Kidney (tissue), 13 donors: ENCODE measurements at regions not wholly inside any gene's neighbourhood (a gene's known extent, or its start where the extent isn't known, plus 50 kb on each side); places are given as distances from the start of the nearest gene placed in this dataset.
A peak's percentile ranks its signal among the peaks of the same experiment; 100 is the strongest.

Experiments used
- DNase-seq, 5 donors: peaks; one replicate each; pipeline ENCODE4 v3.0.0-alpha.2; 2013 to 2020
- FAIRE-seq: peaks from 2 replicates; lab custom pipeline; 2012; peaks lifted over from hg19 to GRCh38; lab: Jason Lieb, UNC
- H3K27ac ChIP-seq, 2 donors: one replicate each; pipeline ENCODE4 v1.7.0; 2013; ENCODE audit warnings: low read depth in 2 of 2, low read length in 2 of 2, inconsistent platforms in 1 of 2
- H3K27me3 ChIP-seq: one replicate; pipeline ENCODE4 v1.7.1; 2013; ENCODE audit warnings: low read length, inconsistent platforms; ENCODE audit not compliant: control insufficient read depth, insufficient read depth
- H3K36me3 ChIP-seq, 3 donors: one replicate each; pipeline versions ENCODE4 v1.7.0 to v1.7.1; 2013; ENCODE audit warnings: low read length in 3 of 3, control low read depth in 1 of 3, inconsistent platforms in 1 of 3; ENCODE audit not compliant: insufficient read depth in 3 of 3, control insufficient read depth in 2 of 3
- H3K4me1 ChIP-seq, 3 donors: one replicate each; pipeline versions ENCODE4 v1.7.0 to v1.7.1; 2013; ENCODE audit warnings: low read length in 3 of 3, inconsistent platforms in 1 of 3, low read depth in 1 of 3; ENCODE audit not compliant: control insufficient read depth in 2 of 3, insufficient read depth in 2 of 3
- H3K4me3 ChIP-seq, 3 donors: one replicate each; pipeline versions ENCODE4 v1.7.0 to v1.8.1; 2013; ENCODE audit warnings: low read length in 3 of 3, control low read depth in 1 of 3, inconsistent platforms in 1 of 3
- H3K9ac ChIP-seq, 3 donors: one replicate each; pipeline versions ENCODE4 v1.7.0 to v1.7.1; 2013; ENCODE audit warnings: low read length in 3 of 3, control low read depth in 1 of 3, inconsistent platforms in 1 of 3
- H3K9me3 ChIP-seq, 3 donors: one replicate each; pipeline versions ENCODE4 v1.7.0 to v1.7.1; 2013; ENCODE audit warnings: low read length in 3 of 3, control low read depth in 1 of 3, inconsistent platforms in 1 of 3; ENCODE audit not compliant: control insufficient read depth in 2 of 3, insufficient read depth in 1 of 3
- intact Hi-C: fragments of 100-400 bp; cut with DNase I; formaldehyde crosslinking; loops from one replicate; pipeline ENCODE4 v1.11.1; 2022
- TF ChIP-seq, protein P1 (sequence below): IDR thresholded peaks from 3 replicates; pipeline ENCODE4 v1.5.1; 2012; ENCODE audit warnings: mild to moderate bottlenecking, moderate library complexity, borderline replicate concordance; ENCODE audit not compliant: insufficient read depth; ENCODE audit errors: extremely low read depth
- donor health status: control.
- donor health status: control.
- donor health status: control.
- donor health status: control.
- donor health status: control.
- donor health status: DM: yes; HTN: yes; CAD: no.
- donor health status: Normal renal cell carcinoma (clear cell type).

DNA sequence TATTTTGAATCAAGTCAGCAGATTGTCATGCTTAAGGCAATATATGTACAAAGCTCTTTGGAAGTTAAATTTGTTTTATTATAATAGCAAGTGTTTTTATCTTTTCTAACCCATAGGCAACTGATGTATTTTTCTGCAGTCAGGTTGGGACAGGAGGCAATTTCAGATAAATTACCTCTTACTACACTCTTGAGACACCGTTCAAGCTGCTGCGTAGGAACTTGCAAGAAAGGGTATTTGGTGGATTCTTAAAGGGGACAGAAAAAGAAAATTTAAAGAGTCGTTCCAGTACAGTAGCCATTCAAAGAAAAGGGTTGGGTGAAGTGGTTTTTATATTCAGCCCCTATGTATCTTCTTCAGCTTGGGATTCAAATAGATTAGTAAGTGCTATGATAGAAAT is 112.4 kb upstream of the APC start:
- no peaks in the 10 kb centered on the region for H3K36me3 ChIP-seq
- no peak overlapping the region for H3K4me3 ChIP-seq
- no peak overlapping the region for H3K27ac ChIP-seq
- FAIRE-seq (no peak), DNase-seq (no peak)
- H3K4me1 ChIP-seq = peaks cover 0 to 2% (median 0%) of the 10 kb centered on the region in 3 donors
- no peaks in the 10 kb centered on the region for H3K27me3 ChIP-seq
- H3K9ac ChIP-seq = no peak overlapping the region
- no peaks in the 10 kb centered on the region for H3K9me3 ChIP-seq
- TF ChIP-seq, protein P1, sequence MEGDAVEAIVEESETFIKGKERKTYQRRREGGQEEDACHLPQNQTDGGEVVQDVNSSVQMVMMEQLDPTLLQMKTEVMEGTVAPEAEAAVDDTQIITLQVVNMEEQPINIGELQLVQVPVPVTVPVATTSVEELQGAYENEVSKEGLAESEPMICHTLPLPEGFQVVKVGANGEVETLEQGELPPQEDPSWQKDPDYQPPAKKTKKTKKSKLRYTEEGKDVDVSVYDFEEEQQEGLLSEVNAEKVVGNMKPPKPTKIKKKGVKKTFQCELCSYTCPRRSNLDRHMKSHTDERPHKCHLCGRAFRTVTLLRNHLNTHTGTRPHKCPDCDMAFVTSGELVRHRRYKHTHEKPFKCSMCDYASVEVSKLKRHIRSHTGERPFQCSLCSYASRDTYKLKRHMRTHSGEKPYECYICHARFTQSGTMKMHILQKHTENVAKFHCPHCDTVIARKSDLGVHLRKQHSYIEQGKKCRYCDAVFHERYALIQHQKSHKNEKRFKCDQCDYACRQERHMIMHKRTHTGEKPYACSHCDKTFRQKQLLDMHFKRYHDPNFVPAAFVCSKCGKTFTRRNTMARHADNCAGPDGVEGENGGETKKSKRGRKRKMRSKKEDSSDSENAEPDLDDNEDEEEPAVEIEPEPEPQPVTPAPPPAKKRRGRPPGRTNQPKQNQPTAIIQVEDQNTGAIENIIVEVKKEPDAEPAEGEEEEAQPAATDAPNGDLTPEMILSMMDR = no peak
- intact Hi-C loops = no loop called here

DNA sequence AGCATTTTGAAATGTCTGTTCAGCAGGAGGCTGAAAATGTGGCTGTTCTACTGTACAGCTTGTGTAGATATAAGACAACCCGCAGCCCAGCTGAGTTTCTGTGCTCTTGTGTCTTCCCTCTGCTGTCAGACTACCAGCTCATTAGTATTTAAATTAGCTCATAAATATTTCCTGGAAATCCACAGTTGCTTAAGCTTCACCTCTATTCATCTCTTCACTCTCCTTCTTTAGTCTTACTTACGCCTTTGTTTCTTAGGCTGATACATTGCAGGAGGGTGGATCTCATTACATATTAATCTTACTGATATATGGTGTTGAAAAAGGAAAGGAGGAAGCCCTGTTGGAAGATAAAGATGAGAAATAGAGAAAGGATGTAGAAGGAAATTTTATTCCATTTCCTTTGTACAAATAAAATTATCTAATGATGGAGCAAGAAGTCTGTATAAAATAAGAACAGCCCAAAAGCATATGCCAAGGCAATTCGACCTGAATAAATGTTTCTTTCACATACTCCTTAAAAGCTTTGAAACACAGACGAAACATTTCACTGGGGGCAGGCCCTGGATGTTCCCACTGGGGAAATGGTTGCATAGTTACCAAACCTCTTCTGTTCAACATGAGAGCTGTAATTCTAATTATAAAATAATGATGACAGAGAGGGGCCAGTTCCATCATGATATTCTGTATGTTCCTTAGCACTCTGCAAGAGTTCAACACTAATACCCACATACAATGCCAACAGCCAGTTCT is 111.8 kb upstream of the APC start:
- intact Hi-C loops = no loop called here
- DNase-seq (peak in 1 of 5 donors; percentile 49), FAIRE-seq (no peak)
- Histone ChIP-seq H3K4me1 (peaks cover 0 to 2% (median 0%) of the 10 kb centered on the region in 3 donors), H3K9ac (no peak overlapping the region), H3K4me3 (no peak overlapping the region), H3K36me3 (no peaks in the 10 kb centered on the region), H3K27me3 (no peaks in the 10 kb centered on the region), H3K27ac (no peak overlapping the region), H3K9me3 (no peaks in the 10 kb centered on the region)
- TF ChIP-seq, protein P1 = no peak

GRCh38 chr5:112626715-112627114 is 111.0 kb upstream of the APC start:
- DNase-seq (no peak), FAIRE-seq (no peak)
- Histone ChIP-seq H3K4me3 (no peak overlapping the region), H3K4me1 (peaks cover 0 to 2% (median 0%) of the 10 kb centered on the region in 3 donors), H3K27ac (no peak overlapping the region), H3K27me3 (no peaks in the 10 kb centered on the region), H3K9ac (no peak overlapping the region), H3K36me3 (no peaks in the 10 kb centered on the region), H3K9me3 (no peaks in the 10 kb centered on the region)
- TF ChIP-seq, protein P1 = no peak
- intact Hi-C loops = no loop called here
